CD8-positive, alpha-beta memory T cell (primary cell): ENCODE measurements at regions not wholly inside any gene's neighbourhood (a gene's known extent, or its start where the extent isn't known, plus 50 kb on each side); places are given as distances from the start of the nearest gene placed in this dataset.
A peak's percentile ranks its signal among the peaks of the same experiment; 100 is the strongest.
"Not testable (repeated sequence)": the region's sequence is repeated elsewhere in the genome, so short reads cannot be mapped to it uniquely, and the experiment has no call there.

ENCODE experiments used
- CTCF ChIA-PET: fragments of 350-600 bp; sonication (Branson Sonifier 250); formaldehyde crosslinking; loops from one replicate; lab custom pipeline; 2021; ENCODE audit warnings: antibody characterized with exemption; lab: Charles Lee
- POLR2A ChIA-PET: fragments of 350-600 bp; sonication (Branson Sonifier 250); formaldehyde crosslinking; loops from one replicate; lab custom pipeline; 2021; ENCODE audit warnings: antibody characterized with exemption; lab: Charles Lee
- DNase-seq, 5 donors: peaks; one replicate each; pipeline versions ENCODE4 v3.0.0 to v3.0.0-alpha.2; 2020 to 2022; ENCODE audit warnings: mixed read lengths in 1 of 5
- H3K27ac ChIP-seq: one replicate; pipeline ENCODE4 v1.7.0; 2013; ENCODE audit warnings: low read depth, mild to moderate bottlenecking, low read length, moderate library complexity
- H3K27me3 ChIP-seq: 2 replicates; pipeline ENCODE4 v1.7.0; 2013; ENCODE audit warnings: low read length, mild to moderate bottlenecking; ENCODE audit not compliant: insufficient read depth, poor library complexity, severe bottlenecking
- H3K36me3 ChIP-seq: 2 replicates; pipeline ENCODE4 v1.7.0; 2013; ENCODE audit warnings: mild to moderate bottlenecking, low read length, moderate library complexity; ENCODE audit not compliant: insufficient read depth
- H3K4me1 ChIP-seq: 2 replicates; pipeline ENCODE4 v1.7.0; 2013; ENCODE audit warnings: mild to moderate bottlenecking, low read length, moderate library complexity; ENCODE audit not compliant: insufficient read depth
- H3K4me3 ChIP-seq: 2 replicates; pipeline ENCODE4 v1.7.0; 2013; ENCODE audit warnings: mild to moderate bottlenecking, low read length
- H3K9me3 ChIP-seq: 2 replicates; pipeline ENCODE4 v1.7.0; 2013; ENCODE audit warnings: mild to moderate bottlenecking, low read length
- H3K27ac Mint-ChIP-seq, 8 donors: one replicate each; pipeline ENCODE4 v1.8.0; 2020 to 2021; ENCODE audit warnings: mixed read lengths in 8 of 8, mild to moderate bottlenecking in 6 of 8, inconsistent platforms in 3 of 8, moderate library complexity in 3 of 8
- H3K27me3 Mint-ChIP-seq, 2 donors: one replicate each; pipeline ENCODE4 v1.8.0; 2020 to 2021; ENCODE audit warnings: mixed read lengths in 2 of 2, mild to moderate bottlenecking in 1 of 2, moderate library complexity in 1 of 2
- H3K36me3 Mint-ChIP-seq, 3 donors: one replicate each; pipeline ENCODE4 v1.8.0; 2020 to 2021; ENCODE audit warnings: mixed read lengths in 3 of 3, inconsistent platforms in 1 of 3, mild to moderate bottlenecking in 1 of 3
- H3K4me1 Mint-ChIP-seq, 3 donors: one replicate each; pipeline ENCODE4 v1.8.0; 2020 to 2021; ENCODE audit warnings: mixed read lengths in 3 of 3, inconsistent platforms in 1 of 3, mild to moderate bottlenecking in 1 of 3
- H3K4me3 Mint-ChIP-seq, 7 donors: one replicate each; pipeline ENCODE4 v1.8.0; 2020 to 2021; ENCODE audit warnings: mixed read lengths in 7 of 7, mild to moderate bottlenecking in 6 of 7, moderate library complexity in 4 of 7, inconsistent platforms in 2 of 7
- H3K9me3 Mint-ChIP-seq, 5 donors: one replicate each; pipeline ENCODE4 v1.8.0; 2020 to 2022; ENCODE audit warnings: mixed read lengths in 5 of 5, mild to moderate bottlenecking in 3 of 5, moderate library complexity in 2 of 5, inconsistent platforms in 1 of 5

- Histone ChIP-seq H3K4me3 (no peak overlapping the region), H3K36me3 (peaks cover 9% of the 10 kb centered on the region), H3K4me1 (no peaks in the 10 kb centered on the region), H3K9me3 (no peaks in the 10 kb centered on the region), H3K27me3 (no peaks in the 10 kb centered on the region), H3K27ac (no peak overlapping the region)
- H3K27ac Mint-ChIP-seq = peak overlapping the region in 3 of 8 donors; percentile 8 to 81 (median 47)
- peaks cover 9 to 22% (median 16%) of the 10 kb centered on the region in 3 donors for H3K4me1 Mint-ChIP-seq
- no peak overlapping the region for H3K4me3 Mint-ChIP-seq
- ChIA-PET POLR2A (no interaction called here), CTCF (interaction anchor here (1.5 to 2.1 kb wide), 3 partner anchors 95 to 215 kb away, joined by 3 to 6 read pairs (median 5); no protein-coding TSS in a partner anchor)
- DNase-seq = no peak
- H3K27me3 Mint-ChIP-seq = no peaks in the 10 kb centered on the region
- H3K36me3 Mint-ChIP-seq = peaks cover 0 to 48% (median 7%) of the 10 kb centered on the region in 3 donors
- H3K9me3 Mint-ChIP-seq = no peaks in the 10 kb centered on the region
These were observed 69.8 kb upstream of the KCTD7 start for GRCh38 chr7:66558660-66559465.

- ChIA-PET POLR2A (no interaction called here), CTCF (interaction anchor here (1.7 kb wide), 1 partner anchor 10 kb away, joined by 3 read pairs; no protein-coding TSS in a partner anchor)
- Mint-ChIP-seq H3K27ac (peak overlapping the region in 6 of 8 donors; percentile 5 to 79 (median 24)), H3K36me3 (peaks cover 0 to 60% (median 5%) of the 10 kb centered on the region in 3 donors), H3K4me1 (peaks cover 11 to 36% (median 35%) of the 10 kb centered on the region in 3 donors), H3K9me3 (no peaks in the 10 kb centered on the region), H3K4me3 (no peak overlapping the region), H3K27me3 (no peaks in the 10 kb centered on the region)
- no peaks in the 10 kb centered on the region for H3K27me3 ChIP-seq
- H3K4me1 ChIP-seq = no peaks in the 10 kb centered on the region
- H3K4me3 ChIP-seq = no peak overlapping the region
- no peaks in the 10 kb centered on the region for H3K36me3 ChIP-seq
- no peaks in the 10 kb centered on the region for H3K9me3 ChIP-seq
- DNase-seq = no peak
- no peak overlapping the region for H3K27ac ChIP-seq
These were observed 64.6 kb upstream of the KCTD7 start for GRCh38 chr7:66564045-66564444.

- CTCF ChIA-PET = interaction anchor here (1.3 kb wide), 1 partner anchor 12 kb away, joined by 3 read pairs; no protein-coding TSS in a partner anchor
- peaks cover 16% of the 10 kb centered on the region for H3K36me3 ChIP-seq
These were observed 58.5 kb upstream of the KCTD7 start for GRCh38 chr7:66570179-66570578.

GRCh38 chr7:66571568-66571967, 57.1 kb upstream of the KCTD7 start:
- no peak for DNase-seq
- Mint-ChIP-seq H3K4me1 (peaks cover 20 to 38% (median 26%) of the 10 kb centered on the region in 3 donors), H3K27me3 (no peaks in the 10 kb centered on the region), H3K9me3 (no peaks in the 10 kb centered on the region), H3K4me3 (no peak overlapping the region), H3K27ac (peak overlapping the region in 3 of 8 donors; percentile 17 to 52 (median 33)), H3K36me3 (peaks cover 0 to 86% (median 20%) of the 10 kb centered on the region in 3 donors)
- ChIA-PET POLR2A (no interaction called here), CTCF (interaction anchor here (0.9 kb wide), 1 partner anchor 14 kb away, joined by 5 read pairs; no protein-coding TSS in a partner anchor)
- Histone ChIP-seq H3K27ac (no peak overlapping the region), H3K9me3 (no peaks in the 10 kb centered on the region), H3K4me1 (no peaks in the 10 kb centered on the region), H3K4me3 (no peak overlapping the region), H3K27me3 (no peaks in the 10 kb centered on the region), H3K36me3 (peaks cover 19% of the 10 kb centered on the region)

More at GRCh38 chr7:66570179-66570578, 58.5 kb upstream of the KCTD7 start:
- POLR2A ChIA-PET, H3K4me1 ChIP-seq, H3K27ac ChIP-seq, H3K9me3 Mint-ChIP-seq, H3K27me3 ChIP-seq, H3K27me3 Mint-ChIP-seq, H3K4me3 ChIP-seq, H3K4me3 Mint-ChIP-seq, DNase-seq, H3K9me3 ChIP-seq: not testable (repeated sequence)
- Mint-ChIP-seq H3K4me1 (peaks cover 21 to 30% (median 23%) of the 10 kb centered on the region in 3 donors), H3K36me3 (peaks cover 0 to 83% (median 16%) of the 10 kb centered on the region in 3 donors), H3K27ac (peak overlapping the region in 3 of 8 donors; percentile 2 to 52 (median 39))

GRCh38 chr7:66573782-66574495, 54.7 kb upstream of the KCTD7 start:
- H3K27ac Mint-ChIP-seq = peak overlapping the region in 4 of 8 donors; percentile 9 to 61 (median 17)
- peaks cover 42 to 45% (median 44%) of the 10 kb centered on the region in 3 donors for H3K4me1 Mint-ChIP-seq
- DNase-seq, H3K27me3 Mint-ChIP-seq, H3K27me3 ChIP-seq, H3K9me3 Mint-ChIP-seq, H3K9me3 ChIP-seq, H3K4me3 ChIP-seq, H3K27ac ChIP-seq, POLR2A ChIA-PET, H3K4me1 ChIP-seq, H3K4me3 Mint-ChIP-seq: not testable (repeated sequence)
- CTCF ChIA-PET = interaction anchor here (1.0 to 1.4 kb wide), 3 partner anchors 9 to 16 kb away, joined by 3 to 5 read pairs (median 4); no protein-coding TSS in a partner anchor
- peaks cover 0 to 80% (median 20%) of the 10 kb centered on the region in 3 donors for H3K36me3 Mint-ChIP-seq
- peaks cover 19% of the 10 kb centered on the region for H3K36me3 ChIP-seq

- CTCF ChIA-PET = interaction anchor here (1.0 kb wide), 1 partner anchor 17 kb away, joined by 4 read pairs; no protein-coding TSS in a partner anchor
- H3K27me3 ChIP-seq, H3K9me3 ChIP-seq, H3K27me3 Mint-ChIP-seq, H3K4me3 Mint-ChIP-seq, POLR2A ChIA-PET, H3K4me1 ChIP-seq, H3K27ac ChIP-seq, H3K4me3 ChIP-seq, H3K9me3 Mint-ChIP-seq, DNase-seq: not testable (repeated sequence)
- Mint-ChIP-seq H3K4me1 (peaks cover 42 to 53% (median 51%) of the 10 kb centered on the region in 3 donors), H3K27ac (peak overlapping the region in 5 of 8 donors; percentile 17 to 68 (median 56)), H3K36me3 (peaks cover 0 to 79% (median 20%) of the 10 kb centered on the region in 3 donors)
- H3K36me3 ChIP-seq = peaks cover 19% of the 10 kb centered on the region
These were observed 53.9 kb upstream of the KCTD7 start for GRCh38 chr7:66574768-66575167.

GRCh38 chr7:66575398-66575797, 53.3 kb upstream of the KCTD7 start:
- no peak overlapping the region for H3K4me3 Mint-ChIP-seq
- H3K27me3 ChIP-seq = no peaks in the 10 kb centered on the region
- peaks cover 0 to 75% (median 20%) of the 10 kb centered on the region in 3 donors for H3K36me3 Mint-ChIP-seq
- no peaks in the 10 kb centered on the region for H3K9me3 ChIP-seq
- H3K4me1 Mint-ChIP-seq = peaks cover 40 to 53% (median 51%) of the 10 kb centered on the region in 3 donors
- no peaks in the 10 kb centered on the region for H3K4me1 ChIP-seq
- peaks cover 19% of the 10 kb centered on the region for H3K36me3 ChIP-seq
- no peak for DNase-seq
- no peak overlapping the region for H3K27ac ChIP-seq
- H3K27me3 Mint-ChIP-seq = no peaks in the 10 kb centered on the region
- no peak overlapping the region for H3K4me3 ChIP-seq
- H3K9me3 Mint-ChIP-seq = no peaks in the 10 kb centered on the region
- ChIA-PET POLR2A (no interaction called here), CTCF (interaction anchor here (1.0 kb wide), 1 partner anchor 18 kb away, joined by 4 read pairs; no protein-coding TSS in a partner anchor)
- peak overlapping the region in 5 of 8 donors; percentile 21 to 68 (median 56) for H3K27ac Mint-ChIP-seq
